Hepatocyte (in vitro differentiated cells): ENCODE measurements at regions not wholly inside any gene's neighbourhood (a gene's known extent, or its start where the extent isn't known, plus 50 kb on each side); places are given as distances from the start of the nearest gene placed in this dataset.

Source experiments
- DNase-seq: peaks from one replicate; pipeline ENCODE4 v3.0.0-alpha.2; 2016; ENCODE audit warnings: low spot score
- H2AFZ ChIP-seq: fragments of 200-600 bp; sonication (generic); 2 replicates; pipeline ENCODE4 v1.6.0; 2016; ENCODE audit warnings: antibody characterized with exemption, mild to moderate bottlenecking
- H3K27ac ChIP-seq: fragments of 200-600 bp; sonication (generic); 2 replicates; pipeline ENCODE4 v1.5.1; 2016; ENCODE audit warnings: mild to moderate bottlenecking
- H3K27me3 ChIP-seq: fragments of 200-600 bp; sonication (generic); 2 replicates; pipeline ENCODE4 v1.6.1; 2016
- H3K36me3 ChIP-seq: fragments of 200-600 bp; sonication (generic); replicated peaks from 2 replicates; pipeline ENCODE4 v1.5.1; 2016; ENCODE audit warnings: low read depth; ENCODE audit not compliant: insufficient read depth
- H3K4me1 ChIP-seq: fragments of 200-600 bp; sonication (generic); 2 replicates; pipeline ENCODE4 v1.5.1; 2016; ENCODE audit warnings: mild to moderate bottlenecking, moderate library complexity; ENCODE audit not compliant: insufficient read depth
- H3K4me2 ChIP-seq: fragments of 200-600 bp; sonication (generic); 2 replicates; pipeline ENCODE4 v1.6.0; 2016
- H3K4me3 ChIP-seq: fragments of 200-600 bp; sonication (generic); 2 replicates; pipeline ENCODE4 v1.5.1; 2016; ENCODE audit warnings: mild to moderate bottlenecking
- H3K79me2 ChIP-seq: fragments of 200-600 bp; sonication (generic); 2 replicates; pipeline ENCODE4 v1.6.0; 2017; ENCODE audit warnings: mild to moderate bottlenecking
- H3K9me2 ChIP-seq: fragments of 200-600 bp; sonication (generic); replicated peaks from 2 replicates; pipeline ENCODE4 v1.6.0; 2017; ENCODE audit warnings: mild to moderate bottlenecking; ENCODE audit not compliant: insufficient read depth
- H3K9me3 ChIP-seq: fragments of 200-600 bp; sonication (generic); 2 replicates; pipeline ENCODE4 v1.5.1; 2016; ENCODE audit warnings: low read depth, mild to moderate bottlenecking
- H4K20me1 ChIP-seq: fragments of 200-600 bp; sonication (generic); 2 replicates; pipeline ENCODE4 v1.6.0; 2016; ENCODE audit warnings: mild to moderate bottlenecking; ENCODE audit not compliant: insufficient read depth, poor library complexity, severe bottlenecking
- EZH2 ChIP-seq: fragments of 200-600 bp; sonication (generic); IDR thresholded peaks from 2 replicates; pipeline ENCODE4 v1.6.1; 2016; ENCODE audit warnings: antibody characterized with exemption, mild to moderate bottlenecking, borderline replicate concordance
- EZH2phosphoT487 ChIP-seq: fragments of 200-600 bp; sonication (generic); IDR thresholded peaks from one replicate; pipeline ENCODE4 v1.6.1; 2018; ENCODE audit warnings: antibody characterized with exemption, mild to moderate bottlenecking, low read depth, moderate library complexity; ENCODE audit not compliant: unreplicated experiment, severe bottlenecking
- WGBS: methylation state at CpG from one replicate; pipeline ENCODE4 v1.1.6; 2016; ENCODE audit warnings: low lambda C conversion rate; ENCODE audit errors: missing lambda C conversion rate; 5-methylcytosine and 5-hydroxymethylcytosine counted together
- TF ChIP-seq, protein P1 (sequence below): fragments of 200-600 bp; sonication (generic); IDR thresholded peaks from 2 replicates; pipeline ENCODE4 v1.5.1; 2016; ENCODE audit warnings: antibody characterized with exemption, mild to moderate bottlenecking; ENCODE audit not compliant: poor library complexity

DNA sequence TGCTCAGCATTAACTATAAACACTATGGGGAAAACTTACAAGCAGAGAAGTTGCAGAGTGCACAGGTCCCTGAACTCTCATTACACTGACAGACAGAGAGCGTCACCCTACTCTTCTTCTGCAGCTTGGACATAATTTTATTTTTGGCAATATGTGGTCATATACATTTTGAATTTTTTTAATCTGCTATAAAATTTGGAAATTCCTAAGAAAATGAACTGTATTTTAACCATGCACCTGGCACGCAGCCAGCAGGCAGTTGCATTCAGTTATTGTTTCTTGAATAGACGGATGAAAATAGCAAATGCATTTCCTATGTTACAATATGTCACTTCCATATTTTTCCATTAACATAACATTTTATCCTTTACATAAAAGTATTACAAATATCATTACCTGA is 100.2 kb downstream of the SLC25A46 start:
- Histone ChIP-seq H3K36me3 (no peaks in the 10 kb centered on the region), H3K79me2 (no peaks in the 10 kb centered on the region), H3K9me2 (no peaks in the 10 kb centered on the region), H3K27me3 (no peaks in the 10 kb centered on the region), H3K4me3 (no peak overlapping the region), H2AFZ (no peak overlapping the region), H3K4me2 (no peak overlapping the region), H3K9me3 (no peaks in the 10 kb centered on the region), H3K27ac (no peak overlapping the region), H3K4me1 (no peaks in the 10 kb centered on the region), H4K20me1 (no peaks in the 10 kb centered on the region)
- DNase-seq: no peak
- TF ChIP-seq, protein P1, sequence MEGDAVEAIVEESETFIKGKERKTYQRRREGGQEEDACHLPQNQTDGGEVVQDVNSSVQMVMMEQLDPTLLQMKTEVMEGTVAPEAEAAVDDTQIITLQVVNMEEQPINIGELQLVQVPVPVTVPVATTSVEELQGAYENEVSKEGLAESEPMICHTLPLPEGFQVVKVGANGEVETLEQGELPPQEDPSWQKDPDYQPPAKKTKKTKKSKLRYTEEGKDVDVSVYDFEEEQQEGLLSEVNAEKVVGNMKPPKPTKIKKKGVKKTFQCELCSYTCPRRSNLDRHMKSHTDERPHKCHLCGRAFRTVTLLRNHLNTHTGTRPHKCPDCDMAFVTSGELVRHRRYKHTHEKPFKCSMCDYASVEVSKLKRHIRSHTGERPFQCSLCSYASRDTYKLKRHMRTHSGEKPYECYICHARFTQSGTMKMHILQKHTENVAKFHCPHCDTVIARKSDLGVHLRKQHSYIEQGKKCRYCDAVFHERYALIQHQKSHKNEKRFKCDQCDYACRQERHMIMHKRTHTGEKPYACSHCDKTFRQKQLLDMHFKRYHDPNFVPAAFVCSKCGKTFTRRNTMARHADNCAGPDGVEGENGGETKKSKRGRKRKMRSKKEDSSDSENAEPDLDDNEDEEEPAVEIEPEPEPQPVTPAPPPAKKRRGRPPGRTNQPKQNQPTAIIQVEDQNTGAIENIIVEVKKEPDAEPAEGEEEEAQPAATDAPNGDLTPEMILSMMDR: no peak
- TF ChIP-seq EZH2: no peak
- no peak for TF ChIP-seq EZH2phosphoT487
- 89% methylated on average over 3 of the region's 3 CpGs for WGBS

DNA sequence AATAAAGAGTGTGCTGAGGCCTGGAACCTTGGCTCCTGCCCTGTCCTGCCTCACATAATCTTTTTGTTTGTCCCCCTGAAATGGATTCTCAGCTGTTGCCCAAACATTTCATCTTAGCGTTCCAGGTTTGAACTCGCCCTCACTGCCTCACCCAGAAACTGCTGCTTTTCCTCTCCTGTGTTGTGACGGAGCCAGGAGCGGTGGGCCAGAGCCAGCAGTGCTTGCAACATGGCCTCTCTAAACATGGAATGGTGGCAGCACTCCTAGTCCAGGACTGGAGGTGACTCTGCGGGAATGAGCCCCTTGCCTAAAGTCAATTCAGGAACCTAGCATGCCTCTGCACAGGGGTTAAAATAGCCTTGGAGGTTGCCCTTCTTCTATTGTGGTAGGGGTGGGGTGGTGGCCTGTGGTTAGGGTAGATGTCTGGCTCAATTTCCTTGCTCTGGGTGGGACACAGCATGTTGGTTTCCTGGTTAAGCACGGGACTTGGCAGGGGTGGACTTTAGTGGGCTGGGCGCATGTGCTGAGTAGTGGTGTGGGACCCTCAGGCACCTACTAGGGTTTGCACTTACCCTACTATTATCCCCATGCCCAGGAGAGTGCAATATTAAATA is 101.6 kb downstream of the SLC25A46 start:
- TF ChIP-seq, protein P1: no peak
- TF ChIP-seq EZH2phosphoT487: no peak
- no peak for TF ChIP-seq EZH2
- Histone ChIP-seq H3K4me1 (no peaks in the 10 kb centered on the region), H3K79me2 (no peaks in the 10 kb centered on the region), H3K27me3 (no peaks in the 10 kb centered on the region), H2AFZ (no peak overlapping the region), H3K9me2 (no peaks in the 10 kb centered on the region), H3K27ac (no peak overlapping the region), H4K20me1 (no peaks in the 10 kb centered on the region), H3K4me2 (no peak overlapping the region), H3K4me3 (no peak overlapping the region), H3K9me3 (no peaks in the 10 kb centered on the region), H3K36me3 (no peaks in the 10 kb centered on the region)
- DNase-seq: no peak
- WGBS: 93% methylated on average over 7 of the region's 7 CpGs

DNA sequence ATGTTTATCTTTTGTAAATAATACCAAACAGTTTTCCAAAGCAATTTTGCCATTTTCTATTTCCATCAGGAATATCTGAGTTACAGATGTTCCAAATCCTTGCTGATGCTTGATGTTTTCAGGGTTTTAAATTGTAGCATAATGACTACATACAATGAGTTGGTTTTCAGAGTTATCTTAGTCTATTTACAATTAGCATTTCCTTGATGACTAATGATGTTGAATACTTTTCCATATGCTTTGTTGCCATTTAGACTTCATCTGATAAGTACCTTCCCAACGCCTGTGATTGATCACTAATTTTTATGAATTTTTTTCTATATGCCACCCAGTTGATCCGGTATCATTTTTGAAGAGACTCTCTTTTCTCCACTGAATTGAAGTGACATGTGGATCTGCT is 102.3 kb downstream of the SLC25A46 start:
- TF ChIP-seq EZH2phosphoT487 (no peak), EZH2 (no peak)
- TF ChIP-seq, protein P1: no peak
- Histone ChIP-seq H3K9me2 (no peaks in the 10 kb centered on the region), H3K4me2 (no peak overlapping the region), H4K20me1 (no peaks in the 10 kb centered on the region), H3K4me1 (no peaks in the 10 kb centered on the region), H3K27ac (no peak overlapping the region), H2AFZ (no peak overlapping the region), H3K36me3 (no peaks in the 10 kb centered on the region), H3K9me3 (no peaks in the 10 kb centered on the region), H3K27me3 (no peaks in the 10 kb centered on the region), H3K4me3 (no peak overlapping the region), H3K79me2 (no peaks in the 10 kb centered on the region)
- 85% methylated on average over 2 of the region's 2 CpGs for WGBS
- no peak for DNase-seq
